ENCODE measurements at regions not wholly inside any gene's neighbourhood (a gene's known extent, or its start where the extent isn't known, plus 50 kb on each side); places are given as distances from the start of the nearest gene placed in this dataset.
"Not testable (repeated sequence)": the region's sequence is repeated elsewhere in the genome, so short reads cannot be mapped to it uniquely, and the experiment has no call there.

DNA sequence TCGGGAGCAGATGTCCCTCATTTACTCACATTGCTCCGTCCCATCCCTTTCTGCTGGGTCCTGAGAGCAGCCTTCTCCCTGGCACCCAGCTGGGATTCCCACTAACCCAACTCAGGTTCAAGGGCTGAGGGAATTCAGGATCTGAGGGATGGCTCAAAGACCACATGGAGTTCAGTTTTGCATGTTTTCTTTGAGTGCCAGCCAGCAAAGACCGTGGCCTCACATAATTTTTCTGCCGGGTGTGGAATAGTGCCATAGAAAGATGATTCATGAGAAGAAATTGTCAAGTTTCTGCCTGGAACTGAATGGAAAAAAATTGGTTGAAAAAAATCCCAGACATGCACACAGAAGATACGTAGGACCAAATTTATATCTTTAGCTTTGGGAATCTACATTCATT is 168.6 kb downstream of the CD83 start:
- intact Hi-C loops (cut with DNase I) = no loop called here
- no peak for DNase-seq (ENCODE audit: low spot score)

DNA sequence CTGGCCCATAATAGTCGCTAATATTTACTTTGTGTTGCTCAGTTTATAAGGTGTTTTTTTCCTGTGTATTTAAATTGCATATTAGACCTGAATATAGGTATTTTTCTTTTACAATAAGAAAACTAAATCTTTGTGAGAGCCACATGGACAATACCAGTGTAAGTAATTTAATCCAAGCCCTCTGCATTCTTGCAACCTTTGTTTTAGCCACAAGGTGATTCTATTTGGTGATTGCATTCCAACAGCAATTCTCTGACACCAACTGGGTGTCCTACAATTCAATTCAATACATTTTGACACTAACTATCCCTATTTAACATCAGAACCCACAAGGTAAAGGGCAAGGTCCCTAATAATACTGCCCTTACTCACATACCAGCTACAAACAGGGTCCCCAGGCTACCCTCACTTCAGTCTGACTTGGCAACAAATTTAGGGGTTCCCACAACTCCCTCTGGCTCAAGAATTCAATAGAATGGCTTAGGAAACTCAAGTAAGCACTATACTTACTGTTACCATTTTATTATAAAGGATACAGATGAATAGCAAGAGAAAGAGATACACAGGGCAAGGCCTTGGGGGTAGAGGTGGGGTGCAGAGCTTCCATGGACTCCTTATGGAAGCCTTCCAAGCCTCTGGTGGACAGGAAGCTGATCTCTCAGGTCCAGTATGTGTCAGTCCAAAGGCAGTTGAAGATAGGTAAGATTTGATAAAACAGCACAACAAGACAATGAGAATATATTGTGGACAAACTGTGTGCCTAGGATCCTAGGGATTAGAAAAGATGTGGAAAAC is 169.3 kb downstream of the CD83 start:
- DNase-seq (ENCODE audit: low spot score) = no peak
- intact Hi-C loops (cut with DNase I) = no loop called here

DNA sequence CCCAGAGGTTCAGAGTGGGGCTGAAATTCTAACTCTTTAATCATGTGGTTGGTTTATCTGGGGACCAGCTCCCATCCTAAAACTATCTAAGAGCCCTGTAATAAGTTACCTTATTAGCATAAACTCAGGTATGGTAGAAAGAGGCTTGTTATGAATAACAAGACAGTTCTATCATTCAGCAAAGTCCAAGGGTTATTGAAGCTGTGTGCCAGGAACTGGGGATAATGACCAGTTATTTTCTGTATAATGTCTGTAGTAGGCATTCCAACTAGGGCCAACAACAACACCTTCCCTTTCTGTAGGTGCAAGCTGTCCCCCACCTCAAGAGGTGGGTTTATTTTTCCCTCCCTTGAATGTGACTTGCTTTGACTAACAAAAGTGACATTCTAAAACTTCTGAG is 170.1 kb downstream of the CD83 start:
- intact Hi-C loops (cut with DNase I) = no loop called here
- DNase-seq (ENCODE audit: low spot score) = no peak

DNA sequence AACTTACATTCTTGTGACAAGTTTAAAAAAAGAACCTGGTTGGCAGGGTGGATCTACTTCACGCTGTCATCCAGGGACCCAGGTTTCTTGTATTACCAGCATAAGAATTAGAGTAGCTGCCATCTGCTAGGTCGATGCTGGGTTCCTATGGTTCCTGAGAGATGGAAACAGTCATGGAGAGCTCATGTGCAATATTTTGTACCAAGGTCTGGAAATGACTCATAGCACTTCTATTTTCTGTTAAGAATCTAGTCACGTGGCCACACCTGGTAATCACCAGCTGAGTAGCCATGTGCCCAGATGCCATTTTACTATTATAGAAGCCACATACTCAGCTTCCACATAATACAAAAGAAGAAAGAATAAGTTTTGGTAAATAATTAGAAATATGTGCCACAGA is 171.3 kb downstream of the CD83 start:
- intact Hi-C loops (cut with DNase I) = no loop called here
- DNase-seq (ENCODE audit: low spot score) = no peak

DNA sequence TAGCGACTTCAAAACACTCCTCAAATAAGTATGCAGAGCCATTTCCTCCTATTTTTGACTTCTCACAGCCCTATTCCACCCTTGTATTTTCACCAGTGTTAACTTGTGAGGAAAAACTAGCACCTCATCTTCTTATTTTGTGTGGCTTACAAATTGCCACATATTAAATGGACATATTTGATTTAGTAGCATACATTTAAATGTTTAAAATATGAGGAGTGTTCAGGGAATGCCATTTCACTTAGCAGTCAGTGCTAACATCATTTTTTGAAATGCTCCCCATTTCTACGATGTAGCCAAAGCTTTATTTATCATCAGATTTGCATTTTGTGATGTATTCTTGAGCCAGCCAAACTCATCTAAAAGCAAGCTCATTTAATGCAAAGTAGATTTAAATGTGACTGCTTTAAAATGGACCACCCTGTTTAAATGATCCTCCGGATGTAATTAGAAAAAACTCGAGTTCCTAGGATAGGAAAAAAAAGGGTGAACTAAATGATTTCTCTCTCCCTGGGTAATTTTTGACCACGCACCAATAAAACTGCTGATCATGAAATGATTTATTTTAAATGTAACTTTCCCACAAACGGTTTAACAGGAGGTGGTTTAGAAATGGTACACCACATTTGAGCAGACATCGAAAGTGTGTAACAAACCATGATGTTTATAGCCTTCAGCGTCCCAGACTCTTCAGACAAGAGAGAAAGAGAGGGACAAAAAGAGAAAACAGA is 172.6 kb downstream of the CD83 start:
- no peak for DNase-seq (ENCODE audit: low spot score)

DNA sequence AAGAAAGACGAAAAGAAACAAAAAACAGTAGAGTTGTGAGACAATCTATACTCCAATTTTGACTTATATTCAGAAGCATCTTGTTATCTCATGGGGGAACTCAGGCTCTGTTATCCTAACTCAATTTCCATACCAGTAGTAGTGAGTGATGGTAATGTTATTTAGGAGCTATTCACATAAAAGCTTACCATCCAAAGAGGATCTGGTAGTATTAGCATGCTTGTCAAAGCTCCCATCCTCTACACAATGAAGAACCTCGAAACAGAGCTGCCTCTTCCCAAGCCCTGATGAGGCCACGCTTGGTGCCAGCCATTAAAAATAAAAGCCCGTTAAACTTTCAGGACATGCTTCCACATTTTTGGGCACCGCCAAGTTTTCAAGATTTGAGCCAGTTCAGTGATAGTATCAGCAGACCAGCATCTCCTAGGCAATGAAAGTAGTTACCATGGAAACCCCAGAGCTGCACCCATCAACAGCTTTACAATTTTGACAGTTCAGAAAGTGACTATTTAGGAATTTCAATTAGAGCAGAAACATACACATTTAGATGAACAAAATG is 173.3 kb downstream of the CD83 start:
- intact Hi-C loops (cut with DNase I) = no loop called here
- DNase-seq (ENCODE audit: low spot score) = no peak

More for the DNA sequence above, 172.6 kb downstream of the CD83 start:
- intact Hi-C loops (cut with DNase I) = no loop called here

DNA sequence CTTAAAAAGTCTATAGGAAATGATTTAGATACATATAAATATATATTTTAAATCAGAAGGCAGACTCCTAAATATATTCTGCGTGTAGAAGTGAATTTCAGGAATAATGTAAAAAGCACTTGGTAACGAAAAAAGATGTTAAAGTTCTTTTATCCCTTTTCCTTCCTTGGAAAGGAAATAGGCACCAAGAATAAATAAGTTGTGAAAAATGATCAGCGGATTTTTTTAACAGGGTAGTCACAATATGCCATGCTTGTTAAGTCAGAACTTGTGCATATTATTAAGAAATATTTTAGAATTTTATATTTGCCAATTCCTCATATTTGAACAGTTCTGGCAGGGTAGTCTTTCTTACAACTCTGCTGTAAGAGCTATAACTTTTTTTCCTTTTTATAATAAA is 173.8 kb downstream of the CD83 start:
- no peak for DNase-seq (ENCODE audit: low spot score)
- intact Hi-C loops (cut with DNase I) = no loop called here

DNA sequence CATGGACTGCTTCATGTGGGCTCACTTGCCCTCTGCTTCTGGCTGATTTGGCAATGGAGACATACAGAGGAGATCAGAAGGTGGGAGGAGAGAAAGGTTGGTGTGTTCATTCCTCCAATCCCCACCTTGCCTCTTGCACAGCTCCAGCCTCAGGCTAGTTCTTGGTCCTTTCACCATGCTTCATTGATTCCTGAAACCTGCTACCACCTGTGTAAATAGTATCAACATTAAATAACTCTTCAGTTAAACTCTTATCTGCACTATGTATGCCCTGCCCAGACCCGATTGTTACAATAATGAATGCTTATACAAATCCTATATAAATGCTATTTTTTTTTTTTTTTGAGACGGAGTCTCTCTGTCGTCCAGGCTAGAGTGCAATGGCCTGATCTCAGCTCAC is 174.5 kb downstream of the CD83 start:
- no peak for DNase-seq (ENCODE audit: low spot score)
- intact Hi-C loops (cut with DNase I) = no loop called here

DNA sequence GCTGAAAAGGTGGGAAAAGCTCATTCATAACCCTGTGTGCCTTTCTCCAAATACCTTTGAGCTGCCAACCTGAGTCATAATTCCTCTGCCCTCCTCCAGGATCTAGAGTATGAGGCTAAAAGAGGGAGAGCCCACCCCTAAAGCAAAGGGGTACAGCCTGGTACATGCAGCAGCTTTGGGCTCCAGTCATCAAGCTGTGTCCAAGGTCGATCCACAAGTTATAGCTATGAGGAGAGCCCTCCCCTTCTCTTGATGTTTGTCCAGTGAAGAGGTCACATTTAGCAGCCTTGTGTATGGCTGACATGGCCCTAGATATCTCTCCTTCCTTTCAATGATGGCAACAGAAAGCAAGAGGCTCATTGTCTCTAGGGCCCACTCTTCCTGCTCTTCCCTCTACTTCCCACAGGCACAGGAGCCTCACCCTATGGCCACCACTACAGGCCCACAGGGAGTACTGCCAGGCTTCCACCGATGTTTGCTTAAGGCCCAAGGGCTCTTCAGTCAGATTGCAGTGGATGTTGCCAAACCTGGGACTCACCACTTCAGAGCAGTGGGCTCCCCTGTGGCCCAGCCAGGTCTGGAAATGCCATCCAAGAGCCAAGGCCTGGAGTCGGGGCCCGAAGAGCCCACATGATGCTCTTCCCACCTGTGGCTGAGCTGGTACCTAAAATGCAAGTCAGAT is 176.8 kb downstream of the CD83 start:
- DNase-seq (ENCODE audit: low spot score) = no peak
- intact Hi-C loops (cut with DNase I) = no loop called here

DNA sequence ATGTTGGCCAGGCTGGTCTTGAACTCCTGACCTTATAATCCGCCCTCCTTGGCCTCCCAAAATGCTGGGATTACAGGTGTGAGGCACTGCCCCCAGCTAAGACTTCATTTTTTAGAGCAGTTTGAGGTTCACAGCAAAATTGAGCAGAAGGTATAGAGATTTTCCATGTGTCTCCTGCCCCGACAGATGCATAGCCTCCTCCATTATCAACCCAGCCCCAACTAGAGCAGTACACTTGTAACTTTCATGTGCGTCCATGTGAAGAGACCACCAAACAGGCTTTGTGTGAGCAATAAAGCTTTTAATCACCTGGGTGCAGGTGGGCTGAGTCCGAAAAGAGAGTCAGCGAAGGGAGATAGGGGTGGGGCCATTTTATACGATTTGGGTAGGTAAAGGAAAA is 179.1 kb downstream of the CD83 start:
- intact Hi-C loops (cut with DNase I) = not testable (repeated sequence)

DNA sequence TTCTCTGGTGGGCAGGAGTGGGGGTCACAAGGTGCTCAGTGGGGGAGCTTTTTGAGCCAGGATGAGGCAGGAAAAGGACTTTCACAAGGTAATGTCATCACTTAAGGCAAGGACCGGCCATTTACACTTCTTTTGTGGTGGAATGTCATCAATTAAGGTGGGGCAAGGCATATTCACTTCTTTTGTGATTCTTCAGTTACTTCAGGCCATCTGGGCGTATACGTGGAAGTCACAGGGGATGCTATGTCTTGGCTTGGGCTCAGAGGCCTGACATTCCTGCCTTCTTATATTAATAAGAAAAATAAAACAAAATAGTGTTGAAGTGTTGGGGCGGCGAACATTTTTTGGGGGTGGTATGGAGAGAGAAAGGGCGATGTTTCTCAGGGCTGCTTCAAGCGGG is 179.5 kb downstream of the CD83 start:
- intact Hi-C loops (cut with DNase I); DNase-seq (ENCODE audit: low spot score): not testable (repeated sequence)

More for the DNA sequence above, 179.1 kb downstream of the CD83 start:
- not testable (repeated sequence) for DNase-seq (ENCODE audit: low spot score)

DNA sequence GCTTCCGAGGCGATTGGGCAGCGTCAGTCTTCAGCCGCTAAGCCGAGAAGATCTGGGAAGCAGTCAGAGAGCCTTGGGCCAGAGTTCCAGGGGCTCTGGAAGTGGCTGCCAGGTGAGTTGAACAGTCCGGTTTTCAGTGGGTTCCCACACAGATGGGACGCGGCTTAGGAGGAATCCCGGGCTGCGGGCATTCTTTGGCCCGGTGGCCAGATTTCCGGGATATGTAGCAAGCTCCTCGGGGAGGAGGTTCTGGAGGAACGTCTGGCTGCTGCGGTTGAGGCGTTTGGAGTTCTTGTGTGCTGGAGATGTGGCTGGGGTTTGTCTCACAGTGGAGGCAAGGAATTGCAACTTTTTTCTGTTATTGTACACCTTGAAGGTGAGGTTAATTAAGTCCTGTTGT is 182.6 kb downstream of the CD83 start:
- DNase-seq (ENCODE audit: low spot score); intact Hi-C loops (cut with DNase I): not testable (repeated sequence)

DNA sequence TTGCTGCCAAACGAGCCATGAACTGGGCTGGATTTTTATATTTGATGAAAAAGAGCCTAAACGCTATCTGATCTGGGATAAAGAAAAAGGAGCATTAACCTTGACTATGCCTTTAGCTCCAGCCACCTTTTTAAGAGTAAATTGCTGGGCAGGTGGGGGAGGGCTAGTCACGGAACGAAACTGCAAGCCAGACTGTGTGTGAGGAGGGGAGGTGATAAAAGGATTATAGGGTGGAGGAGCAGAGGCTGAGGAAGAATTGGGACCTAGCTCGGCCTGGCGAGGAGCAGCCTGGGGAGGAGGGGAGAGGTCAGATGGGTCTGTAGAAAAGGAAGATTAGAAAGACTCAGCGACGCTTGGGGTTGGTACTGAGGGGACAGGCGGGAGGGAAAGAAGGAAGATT is 183.1 kb downstream of the CD83 start:
- DNase-seq (ENCODE audit: low spot score); intact Hi-C loops (cut with DNase I): not testable (repeated sequence)

DNA sequence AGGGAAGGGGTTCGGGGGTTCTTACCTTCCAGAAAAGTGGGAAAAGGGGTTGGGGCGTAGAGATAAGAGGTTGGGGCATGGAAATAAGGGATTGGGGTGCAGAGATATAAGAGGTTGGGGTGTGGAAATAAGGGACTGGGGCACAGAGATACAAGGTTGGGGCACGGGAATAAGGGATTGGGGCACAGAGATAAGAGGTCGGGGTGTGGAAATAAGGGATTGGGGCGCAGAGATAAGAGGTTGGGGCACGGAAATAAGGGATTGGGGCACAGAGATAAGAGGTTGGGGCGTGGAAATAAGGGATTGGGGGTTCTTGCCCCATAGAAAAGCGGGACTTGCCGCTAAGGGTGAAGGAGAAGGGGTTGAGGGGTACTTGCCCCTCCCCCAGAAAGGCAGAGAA is 183.9 kb downstream of the CD83 start:
- intact Hi-C loops (cut with DNase I); DNase-seq (ENCODE audit: low spot score): not testable (repeated sequence)

DNA sequence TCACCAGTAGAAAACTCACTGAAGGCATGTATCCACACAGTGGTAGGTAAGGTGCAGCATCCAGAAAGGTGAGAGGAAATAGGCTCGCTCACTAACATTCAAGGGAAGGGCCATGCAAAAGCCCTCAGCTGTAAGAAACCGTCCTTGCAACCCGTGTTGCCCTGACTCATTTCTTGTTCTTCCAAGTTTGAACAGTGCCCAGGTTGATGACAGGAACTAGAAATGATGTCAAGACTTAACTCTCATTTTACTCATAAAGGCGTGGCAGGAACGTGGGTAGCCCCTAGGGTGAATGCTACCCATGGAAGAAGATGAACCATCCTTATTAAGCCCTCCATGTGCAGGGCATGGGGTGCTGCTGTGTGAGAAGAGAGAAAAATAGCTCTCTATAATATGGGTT is 187.6 kb downstream of the CD83 start:
- intact Hi-C loops (cut with DNase I) = no loop called here

DNA sequence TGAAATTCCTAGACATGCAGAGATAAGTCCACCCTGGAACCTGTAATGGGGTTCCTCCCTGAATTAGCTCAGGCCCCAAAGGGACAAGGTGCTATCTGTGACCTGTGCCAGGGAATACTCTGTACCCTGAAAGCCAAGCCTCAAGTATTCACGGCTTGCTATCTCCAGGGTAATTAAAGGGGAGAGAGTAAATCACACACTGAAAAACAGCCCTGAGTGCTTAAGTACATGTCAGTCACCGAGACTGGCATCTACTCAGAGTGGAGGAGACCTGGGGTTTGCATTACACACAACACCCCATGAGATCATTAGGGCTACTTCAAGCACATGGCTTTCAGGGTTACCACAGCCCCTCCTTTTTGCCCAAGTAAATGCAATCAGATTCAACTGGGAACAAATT is 188.1 kb downstream of the CD83 start:
- DNase-seq (ENCODE audit: low spot score) = no peak
- intact Hi-C loops (cut with DNase I) = no loop called here

More for the DNA sequence above, 187.6 kb downstream of the CD83 start:
- no peak for DNase-seq (ENCODE audit: low spot score)

DNA sequence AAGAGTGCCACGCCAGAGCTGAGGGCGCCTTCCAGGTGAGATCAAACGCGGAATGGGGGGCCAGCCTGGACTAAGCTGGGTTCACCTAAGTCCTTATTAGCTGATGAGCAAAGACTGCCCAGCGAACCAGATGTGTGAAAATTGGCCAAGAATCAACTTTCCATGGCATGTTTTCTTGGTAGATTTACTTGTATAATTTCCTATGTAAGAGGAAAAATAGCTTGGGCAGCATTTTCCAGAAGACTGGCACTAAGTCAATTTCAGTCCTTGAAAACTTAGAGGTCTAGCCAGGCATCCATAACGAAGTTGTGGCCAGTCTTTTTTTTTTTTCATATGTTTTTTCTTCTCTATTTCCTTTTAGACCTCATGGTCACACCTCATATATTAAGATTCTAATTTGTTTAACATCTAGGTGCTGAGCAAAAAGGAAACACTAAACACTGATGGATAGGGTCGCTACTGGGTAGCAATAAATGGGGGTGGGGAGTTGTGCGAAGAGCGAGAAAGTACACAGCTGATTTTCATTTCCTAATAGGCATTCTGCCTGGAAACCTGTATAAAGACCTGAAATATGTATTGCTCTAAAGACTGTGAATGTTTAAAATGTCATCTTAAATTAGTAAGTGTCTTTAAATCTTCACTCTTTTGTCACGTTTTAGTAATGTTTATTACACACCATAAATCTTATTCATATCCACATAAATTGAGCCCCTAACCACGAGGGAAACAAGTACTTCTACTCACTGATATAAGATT is 188.8 kb downstream of the CD83 start:
- intact Hi-C loops (cut with DNase I) = no loop called here
- no peak for DNase-seq (ENCODE audit: low spot score)

DNA sequence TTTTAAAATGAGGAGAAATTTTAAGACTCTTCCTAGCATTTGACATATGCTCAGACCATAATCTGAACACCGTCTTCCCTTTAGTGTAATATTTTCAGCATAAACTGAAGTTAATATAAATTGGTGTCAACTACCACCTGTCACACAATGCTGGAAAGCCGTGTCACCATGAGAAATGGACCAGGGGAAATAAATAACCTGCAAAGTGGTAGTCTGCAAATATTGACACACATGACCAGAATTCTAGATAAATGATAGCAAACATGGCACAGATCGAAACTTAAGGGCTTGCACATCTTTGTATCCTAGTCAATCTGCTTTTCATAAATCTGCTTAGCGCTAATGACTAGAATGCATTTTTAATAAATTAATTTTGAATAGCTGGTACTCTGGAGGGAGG is 191.9 kb downstream of the CD83 start:
- no peak for DNase-seq (ENCODE audit: low spot score)
- intact Hi-C loops (cut with DNase I) = no loop called here

DNA sequence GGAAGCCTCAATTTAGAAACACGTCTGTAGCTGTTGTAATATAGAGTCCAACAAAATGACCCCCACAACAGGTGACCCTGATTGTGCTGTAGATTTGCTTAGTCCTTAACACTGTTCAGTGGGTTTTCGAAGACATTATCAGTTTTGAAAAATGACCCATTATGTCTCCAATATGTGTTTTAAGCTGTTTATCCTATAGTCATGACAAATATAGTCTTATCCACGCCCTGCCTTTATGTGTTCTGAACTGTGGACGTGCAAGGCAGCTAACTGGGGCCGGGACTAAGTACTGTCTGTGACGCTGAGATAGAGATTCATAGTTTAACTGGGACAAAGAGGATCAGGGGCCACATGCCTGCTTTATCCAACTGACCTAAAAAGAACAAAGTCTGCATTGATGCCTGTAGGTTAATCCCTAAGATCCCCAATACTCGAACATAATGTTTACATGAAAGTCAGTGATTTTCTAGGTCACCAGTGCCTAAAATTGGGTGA is 192.4 kb downstream of the CD83 start:
- intact Hi-C loops (cut with DNase I) = no loop called here
- no peak for DNase-seq (ENCODE audit: low spot score)

Data from cardiac septum (tissue), 1 donor.